ENCODE measurements at regions not wholly inside any gene's neighbourhood (a gene's known extent, or its start where the extent isn't known, plus 50 kb on each side); places are given as distances from the start of the nearest gene placed in this dataset.

DNA sequence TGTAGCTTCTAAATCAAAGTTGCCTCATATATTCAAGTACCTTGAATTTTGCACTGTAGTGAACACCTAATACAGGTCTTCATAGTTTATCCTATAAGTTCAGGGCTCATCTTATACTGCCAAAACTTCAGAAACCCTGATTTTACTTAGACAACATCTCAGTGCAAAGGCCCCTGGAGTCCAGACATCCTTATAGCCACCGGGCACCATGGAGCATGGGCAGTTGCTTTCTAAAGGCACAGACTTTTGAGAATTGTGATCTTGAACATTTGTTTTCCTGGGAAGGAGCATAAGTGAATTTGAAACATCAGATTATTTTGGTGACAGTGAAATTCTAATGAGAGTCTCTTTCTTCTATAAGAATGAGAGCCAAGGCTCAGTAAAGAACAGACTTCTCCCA, 292.3 kb downstream of the CYRIA start:
- TF ChIP-seq, protein P1, sequence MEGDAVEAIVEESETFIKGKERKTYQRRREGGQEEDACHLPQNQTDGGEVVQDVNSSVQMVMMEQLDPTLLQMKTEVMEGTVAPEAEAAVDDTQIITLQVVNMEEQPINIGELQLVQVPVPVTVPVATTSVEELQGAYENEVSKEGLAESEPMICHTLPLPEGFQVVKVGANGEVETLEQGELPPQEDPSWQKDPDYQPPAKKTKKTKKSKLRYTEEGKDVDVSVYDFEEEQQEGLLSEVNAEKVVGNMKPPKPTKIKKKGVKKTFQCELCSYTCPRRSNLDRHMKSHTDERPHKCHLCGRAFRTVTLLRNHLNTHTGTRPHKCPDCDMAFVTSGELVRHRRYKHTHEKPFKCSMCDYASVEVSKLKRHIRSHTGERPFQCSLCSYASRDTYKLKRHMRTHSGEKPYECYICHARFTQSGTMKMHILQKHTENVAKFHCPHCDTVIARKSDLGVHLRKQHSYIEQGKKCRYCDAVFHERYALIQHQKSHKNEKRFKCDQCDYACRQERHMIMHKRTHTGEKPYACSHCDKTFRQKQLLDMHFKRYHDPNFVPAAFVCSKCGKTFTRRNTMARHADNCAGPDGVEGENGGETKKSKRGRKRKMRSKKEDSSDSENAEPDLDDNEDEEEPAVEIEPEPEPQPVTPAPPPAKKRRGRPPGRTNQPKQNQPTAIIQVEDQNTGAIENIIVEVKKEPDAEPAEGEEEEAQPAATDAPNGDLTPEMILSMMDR (conservative IDR thresholded peaks at IDR 0.05; ENCODE audit: low read depth, low read length), result no peak
- H3K4me3 ChIP-seq (ENCODE audit: low read depth, low read length), result no peak overlapping the region
- DNase-seq (ENCODE audit: low read depth), result no peak

DNA sequence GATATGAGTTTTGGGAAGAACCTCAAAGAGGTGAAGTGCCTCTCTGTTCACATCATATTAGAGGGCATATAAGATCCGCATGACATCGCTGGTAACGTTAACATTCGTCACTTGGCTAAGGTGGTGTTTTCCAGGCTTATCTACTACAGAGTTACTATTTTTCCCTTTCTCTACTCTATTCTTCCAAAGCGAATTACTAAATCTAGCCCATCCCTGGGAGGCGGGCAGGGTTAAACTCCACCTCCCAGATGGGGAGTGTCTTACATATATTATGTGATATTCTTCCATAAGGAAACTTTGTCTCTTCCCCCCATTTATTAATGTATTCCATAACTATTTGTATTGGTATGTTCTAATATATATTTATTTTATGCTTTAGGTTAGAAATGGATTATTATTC, 293.9 kb downstream of the CYRIA start:
- DNase-seq (ENCODE audit: low read depth), result no peak
- H3K4me3 ChIP-seq (ENCODE audit: low read depth, low read length), result no peak overlapping the region
- TF ChIP-seq, protein P1 (conservative IDR thresholded peaks at IDR 0.05; ENCODE audit: low read depth, low read length), result no peak

DNA sequence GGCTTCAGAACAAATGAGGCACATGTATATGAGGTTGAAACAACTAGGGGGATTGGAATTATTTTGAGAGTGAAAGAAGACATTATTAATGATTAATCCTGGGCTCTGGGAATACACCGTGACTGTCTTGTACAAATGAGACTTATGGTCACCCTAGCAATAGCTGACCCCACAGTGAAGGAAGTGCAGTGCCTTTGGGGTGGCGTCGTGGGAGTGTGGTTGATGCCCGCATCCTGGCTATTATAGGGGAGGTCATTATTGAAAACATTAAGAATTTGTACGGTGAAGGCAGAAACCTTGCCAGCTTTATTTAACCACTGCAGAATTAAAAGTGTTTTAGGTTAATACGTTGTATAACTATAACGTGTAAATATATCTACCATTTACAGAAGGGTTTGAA, 296.7 kb downstream of the CYRIA start:
- no peak overlapping the region for H3K4me3 ChIP-seq (ENCODE audit: low read depth, low read length)
- TF ChIP-seq, protein P1 (conservative IDR thresholded peaks at IDR 0.05; ENCODE audit: low read depth, low read length), result no peak
- DNase-seq (ENCODE audit: low read depth), result no peak

DNA sequence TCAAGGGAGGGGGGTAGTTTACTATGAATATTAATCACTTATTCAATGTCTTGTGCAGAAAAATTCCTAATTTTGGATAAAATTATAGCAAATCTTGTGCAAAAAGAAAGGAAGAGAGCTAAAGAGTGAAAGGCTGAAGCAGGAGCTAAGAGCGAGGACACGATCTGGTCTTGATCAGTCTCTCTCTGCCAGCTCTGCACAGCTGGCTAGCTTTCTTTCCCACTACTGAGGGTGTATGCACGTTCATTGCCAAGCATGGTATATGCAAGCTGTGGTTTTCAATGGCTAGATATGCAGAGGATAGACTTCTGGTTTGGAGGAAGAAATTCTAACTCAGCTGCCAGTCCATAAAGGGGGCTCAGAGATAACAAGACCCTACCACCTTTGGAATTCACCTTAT, 297.3 kb downstream of the CYRIA start:
- TF ChIP-seq, protein P1 (conservative IDR thresholded peaks at IDR 0.05; ENCODE audit: low read depth, low read length), result no peak
- H3K4me3 ChIP-seq (ENCODE audit: low read depth, low read length), result no peak overlapping the region
- DNase-seq (ENCODE audit: low read depth), result no peak

DNA sequence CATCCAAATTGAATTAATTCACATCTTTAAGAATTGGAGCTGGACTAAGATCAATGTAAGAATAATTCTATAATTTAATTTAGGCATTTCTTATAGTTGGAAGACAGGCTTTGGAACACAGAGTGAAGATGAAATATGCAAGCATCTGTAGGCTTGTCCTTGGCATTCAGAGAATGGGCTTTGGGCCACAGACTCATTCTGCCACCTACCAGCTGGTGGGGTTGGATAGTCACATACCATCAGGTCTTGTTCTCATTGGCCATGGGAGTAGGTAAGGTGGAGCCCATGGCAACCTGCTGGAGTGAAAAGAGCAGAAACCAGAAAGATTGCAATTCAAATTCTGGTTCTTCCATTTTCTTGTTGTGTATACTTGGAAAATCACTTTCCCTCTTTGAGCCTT, 300.3 kb downstream of the CYRIA start:
- DNase-seq (ENCODE audit: low read depth), result no peak
- TF ChIP-seq, protein P1 (conservative IDR thresholded peaks at IDR 0.05; ENCODE audit: low read depth, low read length), result no peak
- H3K4me3 ChIP-seq (ENCODE audit: low read depth, low read length), result no peak overlapping the region

DNA sequence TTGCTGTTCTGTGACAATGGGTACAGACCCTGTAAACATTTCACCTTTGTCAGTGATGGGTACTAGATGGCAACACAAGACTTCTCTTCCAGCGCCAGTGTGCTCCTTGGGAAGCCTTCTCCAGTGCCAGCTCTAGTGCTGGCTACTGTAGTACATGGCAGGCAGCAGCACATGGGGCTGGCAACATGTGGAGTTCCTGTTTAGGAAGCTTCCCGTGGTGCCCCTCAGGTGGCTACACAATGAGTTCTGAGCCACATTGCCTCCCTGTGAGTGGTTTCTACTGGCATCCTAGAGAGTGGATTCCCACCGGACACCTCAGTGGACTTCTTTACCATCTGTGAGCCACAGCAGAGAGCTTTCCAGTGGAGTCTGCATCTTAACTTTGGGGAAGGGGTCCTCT, 302.1 kb downstream of the CYRIA start:
- DNase-seq (ENCODE audit: low read depth), result no peak
- no peak overlapping the region for H3K4me3 ChIP-seq (ENCODE audit: low read depth, low read length)
- TF ChIP-seq, protein P1 (conservative IDR thresholded peaks at IDR 0.05; ENCODE audit: low read depth, low read length), result no peak

DNA sequence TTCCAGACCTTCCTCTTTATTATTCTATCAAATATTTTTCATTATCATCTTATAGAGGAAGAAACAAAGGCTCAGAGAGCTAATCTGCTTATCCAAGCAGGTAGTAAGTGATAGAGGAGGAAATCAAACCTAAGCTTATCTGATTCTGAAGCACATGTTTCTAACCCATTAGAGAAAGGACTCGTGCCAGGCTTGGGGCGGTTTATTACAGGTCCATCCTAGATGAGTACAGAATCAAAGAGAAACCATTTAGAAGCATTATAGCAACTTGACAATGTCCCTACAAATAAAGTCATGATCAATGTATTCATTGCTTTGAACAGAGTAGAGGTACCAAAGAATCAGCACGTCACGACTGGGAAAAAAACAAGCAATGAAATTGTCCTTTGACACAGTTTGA, 303.0 kb downstream of the CYRIA start:
- no peak overlapping the region for H3K4me3 ChIP-seq (ENCODE audit: low read depth, low read length)
- TF ChIP-seq, protein P1 (conservative IDR thresholded peaks at IDR 0.05; ENCODE audit: low read depth, low read length), result no peak
- no peak for DNase-seq (ENCODE audit: low read depth)

Data from choroid plexus epithelial cell (primary cell).